ENCODE measurements at regions not wholly inside any gene's neighbourhood (a gene's known extent, or its start where the extent isn't known, plus 50 kb on each side); places are given as distances from the start of the nearest gene placed in this dataset.
A peak's percentile ranks its signal among the peaks of the same experiment; 100 is the strongest.

DNA sequence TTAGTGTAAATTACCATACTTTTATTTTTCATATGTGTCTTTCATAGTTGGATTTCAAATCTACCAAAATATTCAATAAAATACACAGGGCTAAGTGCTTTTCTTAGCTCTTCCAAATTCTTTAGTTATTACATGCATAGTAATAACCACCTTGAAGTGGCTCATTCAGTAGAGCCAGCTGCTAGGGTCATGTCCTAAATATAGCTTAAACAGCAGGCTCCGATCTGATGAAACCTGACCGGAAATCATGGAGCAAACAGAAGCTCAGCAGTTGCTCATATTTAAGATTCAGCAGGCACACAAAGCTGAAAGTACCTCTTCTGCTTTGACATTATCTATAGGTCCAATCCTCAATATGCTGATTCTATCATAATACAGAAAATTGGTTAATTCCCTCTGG lies 1470.4 kb downstream of the ADGRL3 start:
- DNase-seq (peak in 1 of 4 donors; percentile 5), ATAC-seq (peak; percentile 83)
- intact Hi-C loops (cut with DNase I), result no loop called here
- H3K27me3 ChIP-seq, result no peaks in the 10 kb centered on the region
- H3K27ac ChIP-seq, result no peak overlapping the region
- TF ChIP-seq, protein P1, sequence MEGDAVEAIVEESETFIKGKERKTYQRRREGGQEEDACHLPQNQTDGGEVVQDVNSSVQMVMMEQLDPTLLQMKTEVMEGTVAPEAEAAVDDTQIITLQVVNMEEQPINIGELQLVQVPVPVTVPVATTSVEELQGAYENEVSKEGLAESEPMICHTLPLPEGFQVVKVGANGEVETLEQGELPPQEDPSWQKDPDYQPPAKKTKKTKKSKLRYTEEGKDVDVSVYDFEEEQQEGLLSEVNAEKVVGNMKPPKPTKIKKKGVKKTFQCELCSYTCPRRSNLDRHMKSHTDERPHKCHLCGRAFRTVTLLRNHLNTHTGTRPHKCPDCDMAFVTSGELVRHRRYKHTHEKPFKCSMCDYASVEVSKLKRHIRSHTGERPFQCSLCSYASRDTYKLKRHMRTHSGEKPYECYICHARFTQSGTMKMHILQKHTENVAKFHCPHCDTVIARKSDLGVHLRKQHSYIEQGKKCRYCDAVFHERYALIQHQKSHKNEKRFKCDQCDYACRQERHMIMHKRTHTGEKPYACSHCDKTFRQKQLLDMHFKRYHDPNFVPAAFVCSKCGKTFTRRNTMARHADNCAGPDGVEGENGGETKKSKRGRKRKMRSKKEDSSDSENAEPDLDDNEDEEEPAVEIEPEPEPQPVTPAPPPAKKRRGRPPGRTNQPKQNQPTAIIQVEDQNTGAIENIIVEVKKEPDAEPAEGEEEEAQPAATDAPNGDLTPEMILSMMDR (IDR thresholded peaks at IDR 0.05), result no peak
- no peaks in the 10 kb centered on the region for H3K36me3 ChIP-seq
- peaks cover 0 to 2% of the 10 kb centered on the region in 2 donors for H3K9me3 ChIP-seq
- no peak overlapping the region for H3K4me3 ChIP-seq
- H3K4me1 ChIP-seq, result no peaks in the 10 kb centered on the region

DNA sequence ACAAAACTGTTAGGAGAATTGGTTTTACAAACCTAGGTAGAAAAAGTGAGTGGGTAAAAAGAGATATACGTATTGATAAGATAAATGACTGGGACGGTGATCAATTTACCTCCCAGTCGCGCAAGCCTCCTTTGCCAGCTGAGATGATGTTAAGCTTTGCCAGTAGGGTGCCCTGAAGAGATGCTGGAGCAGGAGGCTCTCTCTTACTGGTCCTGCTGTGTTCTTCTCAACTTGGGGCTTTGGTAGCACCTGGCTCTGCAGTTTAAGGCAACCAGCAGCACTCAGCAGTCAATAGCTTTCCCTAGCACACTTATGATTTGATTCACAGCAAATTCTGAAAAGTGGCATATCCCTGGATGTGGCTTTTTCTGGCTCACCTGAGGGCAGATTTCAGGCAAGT lies 1461.7 kb downstream of the ADGRL3 start:
- H3K36me3 ChIP-seq, result no peaks in the 10 kb centered on the region
- no peak overlapping the region for H3K27ac ChIP-seq
- no peaks in the 10 kb centered on the region for H3K4me1 ChIP-seq
- DNase-seq (no peak), ATAC-seq (no peak)
- no peaks in the 10 kb centered on the region for H3K9me3 ChIP-seq
- no peak overlapping the region for H3K4me3 ChIP-seq
- H3K27me3 ChIP-seq, result no peaks in the 10 kb centered on the region
- intact Hi-C loops (cut with DNase I), result no loop called here
- TF ChIP-seq, protein P1 (IDR thresholded peaks at IDR 0.05), result no peak

DNA sequence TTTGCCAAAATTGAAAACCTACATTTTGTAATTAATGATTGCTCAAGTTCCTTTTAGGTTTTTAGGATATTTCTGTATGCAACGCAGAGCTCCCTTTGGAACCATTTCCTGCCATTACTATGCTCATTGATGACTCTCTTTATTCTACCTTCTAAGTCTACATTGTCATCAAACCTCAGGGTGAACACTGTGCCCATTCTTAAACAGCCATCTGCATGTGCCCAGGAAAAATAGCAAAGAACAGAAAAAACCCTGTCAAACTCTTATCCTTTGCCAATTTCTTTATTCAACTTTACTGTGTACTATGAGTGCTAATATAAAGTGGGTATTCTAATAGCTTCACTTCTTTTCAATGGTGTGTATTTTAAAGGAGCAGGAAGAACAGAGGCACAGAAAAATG lies 1455.9 kb downstream of the ADGRL3 start:
- no peak for ATAC-seq
- Histone ChIP-seq H3K9me3 (no peaks in the 10 kb centered on the region), H3K4me3 (no peak overlapping the region), H3K36me3 (no peaks in the 10 kb centered on the region), H3K4me1 (no peaks in the 10 kb centered on the region), H3K27ac (no peak overlapping the region), H3K27me3 (no peaks in the 10 kb centered on the region)
- TF ChIP-seq, protein P1 (IDR thresholded peaks at IDR 0.05), result no peak
- no peak for DNase-seq
- intact Hi-C loops (cut with DNase I), result no loop called here

DNA sequence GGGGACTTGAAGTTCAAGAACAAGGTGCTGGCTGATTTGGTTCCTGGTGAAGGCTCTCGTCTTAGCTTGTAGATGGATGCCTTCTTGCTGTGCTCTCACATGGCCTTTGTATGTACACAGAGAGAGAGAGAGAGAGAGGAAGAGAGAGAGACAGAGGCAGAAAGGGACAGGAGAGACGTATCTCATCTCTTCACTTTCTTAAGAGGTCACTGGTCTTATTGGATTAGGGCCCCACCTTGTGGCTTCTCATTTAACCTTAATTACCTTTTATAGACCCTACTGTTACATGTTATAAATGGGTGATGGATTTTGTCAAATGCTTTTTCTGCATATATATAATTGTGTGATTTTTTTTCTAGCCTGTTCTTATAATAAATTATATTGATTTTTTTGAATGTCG lies 1444.2 kb downstream of the ADGRL3 start:
- Histone ChIP-seq H3K27ac (no peak overlapping the region), H3K27me3 (no peaks in the 10 kb centered on the region), H3K4me3 (no peak overlapping the region), H3K4me1 (no peaks in the 10 kb centered on the region), H3K9me3 (no peaks in the 10 kb centered on the region), H3K36me3 (no peaks in the 10 kb centered on the region)
- intact Hi-C loops (cut with DNase I), result no loop called here
- DNase-seq (peak in 2 of 4 donors; percentile 3 to 13), ATAC-seq (peak; percentile 53)
- TF ChIP-seq, protein P1 (IDR thresholded peaks at IDR 0.05), result no peak

DNA sequence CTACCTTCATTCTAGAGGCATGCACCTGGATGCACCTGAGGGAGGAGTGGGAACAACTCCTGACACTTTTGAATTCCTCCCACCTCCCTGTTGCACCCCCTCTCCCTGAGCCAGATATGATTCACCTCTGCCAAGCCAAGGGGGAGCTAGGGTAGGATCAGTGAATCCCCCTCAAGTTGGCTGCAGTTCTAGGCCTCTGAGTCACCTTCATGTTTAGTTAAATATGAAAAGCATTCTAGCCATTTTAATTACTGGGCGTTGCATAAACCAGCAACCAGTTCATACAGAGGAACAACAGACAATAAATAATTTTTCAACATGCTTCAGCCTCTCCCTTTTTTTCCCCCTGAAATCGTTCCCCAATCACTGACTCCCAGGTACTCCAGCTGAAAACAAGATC lies 1440.2 kb downstream of the ADGRL3 start:
- H3K4me3 ChIP-seq, result no peak overlapping the region
- no peaks in the 10 kb centered on the region for H3K9me3 ChIP-seq
- no peak overlapping the region for H3K27ac ChIP-seq
- DNase-seq, result no peak
- H3K36me3 ChIP-seq, result no peaks in the 10 kb centered on the region
- H3K4me1 ChIP-seq, result no peaks in the 10 kb centered on the region
- no peaks in the 10 kb centered on the region for H3K27me3 ChIP-seq
- ATAC-seq, result no peak
- TF ChIP-seq, protein P1 (IDR thresholded peaks at IDR 0.05), result no peak
- intact Hi-C loops (cut with DNase I), result no loop called here
